Jurkat, Clone E6-1 (cell line): ENCODE measurements at regions not wholly inside any gene's neighbourhood (a gene's known extent, or its start where the extent isn't known, plus 50 kb on each side); places are given as distances from the start of the nearest gene placed in this dataset.
A peak's percentile ranks its signal among the peaks of the same experiment; 100 is the strongest.
"Not testable (repeated sequence)": the region's sequence is repeated elsewhere in the genome, so short reads cannot be mapped to it uniquely, and the experiment has no call there.

Experiments
- DNase-seq: peaks from one replicate; pipeline ENCODE4 v3.0.0-alpha.2; 2011; ENCODE audit warnings: low read depth, low spot score
- H3K4me3 ChIP-seq: 2 replicates; pipeline ENCODE4 v1.5.1; 2011; ENCODE audit warnings: mild to moderate bottlenecking, low read length, control low read depth, moderate library complexity

GRCh38 chr6:2363211-2363610 is 117.8 kb upstream of the GMDS start:
- no peak overlapping the region for H3K4me3 ChIP-seq
- no peak for DNase-seq

- no peak for DNase-seq
- H3K4me3 ChIP-seq: no peak overlapping the region
Measured at GRCh38 chr6:2361195-2361594, 115.8 kb upstream of the GMDS start.

DNA sequence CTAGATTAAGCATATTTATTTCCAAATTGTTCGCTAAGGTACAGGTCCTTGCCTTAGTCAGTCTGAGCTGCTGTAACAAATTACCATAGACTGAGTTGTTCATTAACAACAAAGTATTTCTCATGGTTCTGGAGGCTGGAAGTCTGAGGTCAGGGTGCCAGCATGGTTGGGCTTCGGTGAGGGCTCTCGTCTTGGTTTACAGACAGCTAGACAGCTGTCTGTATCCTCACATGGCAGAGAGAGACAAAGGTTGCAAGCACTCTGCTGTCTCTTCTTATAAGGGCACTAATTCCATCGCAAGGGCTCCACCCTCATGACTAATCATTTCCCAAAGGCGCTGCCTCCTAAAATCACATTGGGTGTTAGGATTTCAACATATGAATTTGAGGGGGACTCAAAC is 115.3 kb upstream of the GMDS start:
- no peak overlapping the region for H3K4me3 ChIP-seq
- no peak for DNase-seq

GRCh38 chr6:2360126-2360525 is 114.7 kb upstream of the GMDS start:
- H3K4me3 ChIP-seq: no peak overlapping the region
- no peak for DNase-seq

DNA sequence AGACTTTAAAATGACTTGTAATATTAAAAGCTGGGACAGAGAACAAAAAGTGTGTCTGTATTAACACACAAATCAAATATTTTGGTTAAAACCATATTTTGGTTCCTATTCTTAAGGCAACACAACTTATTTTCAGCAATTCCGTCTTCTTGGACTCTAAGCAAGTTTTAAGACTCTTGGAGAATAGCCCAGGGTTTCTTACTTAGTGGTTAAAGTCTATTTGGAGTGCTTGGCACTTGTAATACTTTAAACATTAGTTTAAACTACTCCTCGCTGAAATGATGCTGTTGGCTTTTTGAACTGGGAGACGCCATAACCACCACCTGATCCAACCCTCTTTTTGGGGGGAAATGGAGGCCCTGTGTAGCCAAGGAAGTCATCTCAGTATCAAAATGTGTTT is 109.7 kb upstream of the GMDS start:
- no peak overlapping the region for H3K4me3 ChIP-seq
- no peak for DNase-seq

DNA sequence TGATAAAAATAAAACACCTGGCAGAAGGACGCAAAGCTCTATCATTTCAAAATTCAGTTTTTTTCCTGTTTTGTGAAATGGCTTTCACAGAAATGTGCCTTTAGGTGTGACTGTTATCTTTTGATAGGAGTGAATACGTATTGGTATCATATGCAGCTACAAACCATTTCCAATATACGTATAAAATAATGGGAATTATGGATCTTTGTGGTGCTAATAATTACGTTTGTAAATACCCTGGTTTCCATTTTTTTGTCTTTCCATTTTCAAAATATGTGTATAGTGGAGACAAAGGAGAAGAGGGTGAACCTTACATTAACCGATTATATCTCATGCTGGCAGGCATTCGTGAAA is 108.7 kb upstream of the GMDS start:
- DNase-seq: no peak
- no peak overlapping the region for H3K4me3 ChIP-seq

DNA sequence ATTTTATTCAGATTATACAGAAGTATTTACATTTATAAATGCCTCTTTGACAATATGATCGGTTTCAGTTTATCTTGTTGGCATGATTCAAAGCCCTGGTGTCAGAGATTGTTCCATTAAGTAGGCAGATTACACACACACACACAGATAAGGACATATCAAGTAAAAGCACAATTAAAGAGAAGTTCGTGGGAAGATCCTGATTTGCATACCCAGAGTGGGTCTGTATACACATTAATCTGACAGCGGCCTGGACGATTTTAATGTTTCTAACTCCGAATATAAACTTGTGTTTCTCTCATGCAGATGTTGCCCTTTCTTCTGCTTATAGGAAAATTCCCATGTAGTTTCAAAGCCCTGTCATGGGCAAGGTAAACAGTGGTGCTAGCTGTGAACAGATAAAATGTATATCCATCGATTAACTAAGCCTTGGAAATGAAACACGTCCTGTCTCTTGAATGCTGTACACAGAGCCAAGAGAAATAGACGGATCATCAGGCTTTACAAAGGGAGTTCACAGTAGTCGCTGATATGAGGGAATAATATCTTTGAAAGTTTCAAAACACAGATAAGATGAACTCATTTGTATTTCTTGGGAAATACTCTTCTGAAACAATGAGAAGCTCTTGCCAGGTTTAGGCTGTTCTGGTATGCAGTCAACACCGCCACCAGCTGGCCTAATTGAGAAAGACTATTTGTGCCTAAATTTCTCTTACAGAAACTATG is 108.2 kb upstream of the GMDS start:
- DNase-seq: peak; percentile 30
- H3K4me3 ChIP-seq: no peak overlapping the region

- DNase-seq: no peak
- H3K4me3 ChIP-seq: no peak overlapping the region
Measured at GRCh38 chr6:2351807-2352431, 106.5 kb upstream of the GMDS start.

DNA sequence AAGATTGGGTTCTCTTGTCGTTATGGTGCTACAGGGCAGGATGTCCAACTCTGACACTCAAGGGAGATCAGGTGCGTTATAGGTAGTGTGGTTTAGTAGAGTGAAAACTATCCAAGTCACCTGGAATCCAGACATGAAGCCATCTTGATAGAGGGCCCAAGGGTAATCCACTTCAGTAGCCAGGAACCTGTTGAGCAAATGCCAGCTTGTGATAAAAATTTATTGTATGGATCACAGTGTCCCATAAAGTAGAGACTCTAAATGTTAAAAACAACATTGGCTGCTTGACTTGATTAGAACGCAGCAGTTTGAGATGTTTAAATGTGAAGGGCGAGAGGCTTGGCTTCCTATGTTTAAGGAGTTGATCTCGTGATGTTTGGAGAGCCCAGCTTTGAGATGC is 105.7 kb upstream of the GMDS start:
- no peak for DNase-seq
- H3K4me3 ChIP-seq: no peak overlapping the region

DNA sequence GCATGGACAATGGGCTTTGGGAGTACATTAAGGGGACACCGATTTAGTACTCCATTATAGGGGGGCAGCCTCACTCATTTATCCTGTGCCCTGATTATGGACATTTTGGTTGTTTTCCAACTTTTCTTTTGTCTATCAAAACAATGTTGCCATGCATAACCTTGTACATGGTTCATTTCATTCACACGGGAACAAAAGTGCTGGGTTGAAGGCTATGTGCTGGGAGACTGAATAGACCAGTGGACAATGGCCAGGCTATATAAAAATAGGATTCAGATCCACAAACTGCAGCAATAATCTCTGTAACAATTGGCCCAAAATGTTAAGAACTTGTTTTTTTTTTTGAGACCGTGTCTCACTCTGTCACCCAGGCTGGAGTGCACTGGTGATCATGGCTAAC is 100.7 kb upstream of the GMDS start:
- H3K4me3 ChIP-seq: no peak overlapping the region
- DNase-seq: no peak

- H3K4me3 ChIP-seq: no peak overlapping the region
- DNase-seq: no peak
Measured at GRCh38 chr6:2344319-2344905, 99.0 kb upstream of the GMDS start.

- DNase-seq: no peak
- no peak overlapping the region for H3K4me3 ChIP-seq
Measured at GRCh38 chr6:2327591-2327990, 82.2 kb upstream of the GMDS start.

GRCh38 chr6:2324166-2324953 is 79.0 kb upstream of the GMDS start:
- H3K4me3 ChIP-seq: no peak overlapping the region
- DNase-seq: no peak

- not testable (repeated sequence) for H3K4me3 ChIP-seq, DNase-seq
Measured at GRCh38 chr6:2317498-2317897, 72.1 kb upstream of the GMDS start.

GRCh38 chr6:2314641-2315040 is 69.2 kb upstream of the GMDS start:
- H3K4me3 ChIP-seq: no peak overlapping the region
- DNase-seq: no peak

DNA sequence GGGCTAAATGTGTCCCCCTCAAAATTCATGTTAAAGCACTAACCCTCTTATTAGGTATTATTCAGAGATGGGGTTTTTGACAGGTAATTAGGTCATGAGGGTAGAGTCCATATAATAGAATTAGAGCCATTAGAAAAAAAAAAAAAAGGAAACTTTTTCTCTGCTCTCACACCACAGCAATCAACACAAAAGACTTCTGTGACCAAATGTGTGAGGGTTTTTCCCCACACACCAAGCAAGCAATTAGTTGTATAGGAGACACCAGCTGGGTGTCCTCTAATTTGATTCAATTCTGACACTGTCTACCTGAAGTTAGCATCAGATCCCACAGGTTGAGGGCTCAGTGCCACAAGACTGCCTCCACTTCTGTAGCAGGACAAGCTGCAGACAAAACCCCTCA is 64.6 kb upstream of the GMDS start:
- H3K4me3 ChIP-seq: no peak overlapping the region
- DNase-seq: no peak

- H3K4me3 ChIP-seq: no peak overlapping the region
- no peak for DNase-seq
Measured at GRCh38 chr6:2309122-2309521, 63.7 kb upstream of the GMDS start.

GRCh38 chr6:2307799-2308198 is 62.4 kb upstream of the GMDS start:
- H3K4me3 ChIP-seq: no peak overlapping the region
- DNase-seq: no peak

DNA sequence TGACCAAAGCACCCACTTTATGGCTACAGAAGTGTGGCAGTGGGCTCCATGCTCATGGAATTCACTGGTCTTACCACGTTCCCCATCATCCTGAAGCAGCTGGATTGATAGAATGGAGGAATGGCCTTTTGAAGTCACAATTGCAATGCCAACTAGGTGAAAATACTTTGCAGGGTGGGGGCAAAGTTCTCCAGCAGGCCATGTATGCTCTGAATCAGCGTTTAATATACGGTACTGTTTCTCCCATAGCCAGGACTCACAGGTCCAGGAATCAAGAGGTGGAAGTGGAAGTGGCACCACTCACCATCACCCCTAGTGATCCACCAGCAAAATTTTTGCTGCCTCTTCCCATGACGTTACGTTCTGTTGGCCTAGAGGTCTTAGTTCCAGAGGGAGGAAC is 60.5 kb upstream of the GMDS start:
- H3K4me3 ChIP-seq: no peak overlapping the region
- no peak for DNase-seq

GRCh38 chr6:2302482-2302881 is 57.1 kb upstream of the GMDS start:
- not testable (repeated sequence) for H3K4me3 ChIP-seq, DNase-seq
